ENCODE measurements at regions not wholly inside any gene's neighbourhood (a gene's known extent, or its start where the extent isn't known, plus 50 kb on each side); places are given as distances from the start of the nearest gene placed in this dataset.

GRCh38 chr3:71900057-71900456, 115.1 kb upstream of the PROK2 start:
- Histone ChIP-seq H3K4me3 (ENCODE audit: low read length) (no peak overlapping the region), H3K4me1 (ENCODE audit: control insufficient read depth, insufficient read depth, low read length) (no peaks in the 10 kb centered on the region), H3K36me3 (ENCODE audit: control insufficient read depth, insufficient read depth, low read length) (no peaks in the 10 kb centered on the region), H3K27ac (ENCODE audit: low read length) (no peak overlapping the region), H3K27me3 (ENCODE audit: control insufficient read depth, insufficient read depth, low read length) (peaks cover 5% of the 10 kb centered on the region), H3K9me3 (replicated peaks; ENCODE audit: control insufficient read depth, low read depth, low read length) (no peaks in the 10 kb centered on the region)
- WGBS (ENCODE audit: insufficient coverage) = 100% methylated on average over 1 of the region's 2 CpGs
- DNase-seq = no peak

DNA sequence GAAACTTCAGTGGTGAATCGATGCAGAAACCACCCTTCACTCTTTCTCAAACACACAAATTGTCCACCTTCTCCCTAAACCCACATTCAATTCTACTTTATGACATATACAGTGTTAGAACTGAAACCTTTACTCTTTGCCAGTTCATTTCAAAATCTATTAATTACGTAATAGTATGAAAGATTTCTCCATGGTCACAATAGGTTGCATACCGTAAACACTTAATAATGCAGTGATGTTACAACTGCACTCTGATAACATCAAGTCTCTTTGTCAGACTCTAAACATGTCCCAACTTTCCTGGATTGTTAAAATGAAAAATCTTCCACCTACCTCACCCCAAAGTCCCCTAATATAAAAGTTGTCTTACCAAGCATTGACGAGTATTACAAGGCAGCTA, 111.8 kb upstream of the PROK2 start:
- Histone ChIP-seq H3K9me3 (replicated peaks; ENCODE audit: control insufficient read depth, low read depth, low read length) (no peaks in the 10 kb centered on the region), H3K36me3 (ENCODE audit: control insufficient read depth, insufficient read depth, low read length) (no peaks in the 10 kb centered on the region), H3K4me1 (ENCODE audit: control insufficient read depth, insufficient read depth, low read length) (no peaks in the 10 kb centered on the region), H3K4me3 (ENCODE audit: low read length) (no peak overlapping the region), H3K27ac (ENCODE audit: low read length) (no peak overlapping the region), H3K27me3 (ENCODE audit: control insufficient read depth, insufficient read depth, low read length) (peaks cover 5% of the 10 kb centered on the region)
- 40% methylated on average over 1 of the region's 4 CpGs for WGBS (ENCODE audit: insufficient coverage)
- DNase-seq = no peak

GRCh38 chr3:71893702-71894479, 108.9 kb upstream of the PROK2 start:
- DNase-seq = no peak
- H3K36me3 ChIP-seq (ENCODE audit: control insufficient read depth, insufficient read depth, low read length) = no peaks in the 10 kb centered on the region
- 57% methylated on average over 1 of the region's 6 CpGs for WGBS (ENCODE audit: insufficient coverage)

DNA sequence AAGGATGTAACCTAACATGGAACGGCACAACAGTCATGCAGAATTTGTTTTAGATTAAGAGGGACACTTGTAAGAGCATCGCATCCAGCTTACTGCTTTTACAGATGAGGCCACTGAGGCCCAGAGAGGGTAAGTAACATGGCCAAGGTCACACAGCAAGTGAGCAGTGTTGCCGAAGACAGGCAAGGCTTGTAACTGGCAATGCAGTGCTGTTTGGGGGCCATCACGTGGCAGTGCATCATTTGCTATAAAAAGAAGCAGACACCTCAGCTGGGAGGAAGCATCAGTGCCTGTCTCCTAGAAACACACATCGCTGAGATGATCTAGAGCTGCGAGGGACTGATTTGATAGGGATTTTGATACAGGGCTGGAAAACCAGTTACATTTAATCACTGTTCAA, 108.2 kb upstream of the PROK2 start:
- H3K27me3 ChIP-seq (ENCODE audit: control insufficient read depth, insufficient read depth, low read length) = peaks cover 4% of the 10 kb centered on the region
- H3K36me3 ChIP-seq (ENCODE audit: control insufficient read depth, insufficient read depth, low read length) = no peaks in the 10 kb centered on the region
- H3K4me1 ChIP-seq (ENCODE audit: control insufficient read depth, insufficient read depth, low read length) = no peaks in the 10 kb centered on the region
- no peaks in the 10 kb centered on the region for H3K9me3 ChIP-seq (replicated peaks; ENCODE audit: control insufficient read depth, low read depth, low read length)
- H3K4me3 ChIP-seq (ENCODE audit: low read length) = no peak overlapping the region
- no peak for DNase-seq
- H3K27ac ChIP-seq (ENCODE audit: low read length) = no peak overlapping the region
- WGBS (ENCODE audit: insufficient coverage) = 72% methylated on average over 3 of the region's 6 CpGs

More at GRCh38 chr3:71893702-71894479, 108.9 kb upstream of the PROK2 start:
- Histone ChIP-seq H3K9me3 (replicated peaks; ENCODE audit: control insufficient read depth, low read depth, low read length) (no peaks in the 10 kb centered on the region), H3K4me1 (ENCODE audit: control insufficient read depth, insufficient read depth, low read length) (no peaks in the 10 kb centered on the region), H3K27ac (ENCODE audit: low read length) (no peak overlapping the region), H3K27me3 (ENCODE audit: control insufficient read depth, insufficient read depth, low read length) (peaks cover 7% of the 10 kb centered on the region), H3K4me3 (ENCODE audit: low read length) (no peak overlapping the region)

DNA sequence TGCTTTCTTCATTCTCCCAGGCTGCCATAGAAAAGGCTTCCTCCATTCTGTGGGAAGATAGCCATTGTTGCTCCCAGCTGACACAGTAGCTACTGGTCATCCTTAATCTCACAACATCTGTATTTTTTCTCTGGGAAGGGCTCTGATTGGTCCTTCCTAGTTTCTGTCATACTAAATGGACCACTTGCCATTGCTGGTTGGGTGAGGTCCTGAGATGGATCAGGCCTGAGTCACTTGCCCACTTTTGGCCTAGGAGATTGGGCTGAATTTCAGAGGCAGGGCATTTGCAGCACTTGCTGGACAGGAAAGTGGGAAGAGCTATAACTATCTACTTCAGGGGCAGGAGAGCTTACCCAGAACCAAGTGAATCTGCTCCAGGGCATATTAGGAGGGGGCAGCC, 106.5 kb upstream of the PROK2 start:
- no peaks in the 10 kb centered on the region for H3K9me3 ChIP-seq (replicated peaks; ENCODE audit: control insufficient read depth, low read depth, low read length)
- no peak for DNase-seq
- H3K27me3 ChIP-seq (ENCODE audit: control insufficient read depth, insufficient read depth, low read length) = peaks cover 5% of the 10 kb centered on the region
- H3K36me3 ChIP-seq (ENCODE audit: control insufficient read depth, insufficient read depth, low read length) = no peaks in the 10 kb centered on the region
- no peak overlapping the region for H3K27ac ChIP-seq (ENCODE audit: low read length)
- H3K4me3 ChIP-seq (ENCODE audit: low read length) = no peak overlapping the region
- H3K4me1 ChIP-seq (ENCODE audit: control insufficient read depth, insufficient read depth, low read length) = no peaks in the 10 kb centered on the region

DNA sequence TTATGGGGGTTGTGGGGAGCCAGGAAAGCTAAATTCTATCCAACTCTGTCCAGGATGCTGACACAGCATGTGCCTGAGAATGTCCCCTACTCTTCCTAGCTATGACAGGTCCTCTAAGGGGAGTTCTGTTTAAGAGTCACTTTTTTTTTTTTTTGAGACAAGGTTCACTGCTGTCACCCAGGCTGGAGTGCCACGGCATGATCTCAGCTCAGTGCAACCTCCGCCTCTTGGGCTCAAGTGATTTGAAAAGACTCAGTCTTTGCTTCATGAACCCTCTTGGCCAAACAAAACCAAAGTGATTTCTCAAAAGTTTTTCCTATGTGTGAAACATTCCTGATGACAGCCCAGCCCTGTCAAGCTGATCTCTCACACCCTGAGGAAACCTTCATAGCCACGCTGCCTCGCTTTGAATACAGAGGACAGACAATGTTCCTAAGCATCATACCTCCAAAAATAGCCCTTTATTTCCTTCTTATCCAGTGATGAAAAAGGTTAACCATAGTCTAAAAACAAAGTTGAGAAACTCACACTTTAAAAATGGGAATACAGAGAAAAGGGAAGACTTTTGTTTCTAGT, 105.5 kb upstream of the PROK2 start:
- Histone ChIP-seq H3K27me3 (ENCODE audit: control insufficient read depth, insufficient read depth, low read length) (peaks cover 5% of the 10 kb centered on the region), H3K27ac (ENCODE audit: low read length) (no peak overlapping the region), H3K36me3 (ENCODE audit: control insufficient read depth, insufficient read depth, low read length) (no peaks in the 10 kb centered on the region), H3K9me3 (replicated peaks; ENCODE audit: control insufficient read depth, low read depth, low read length) (no peaks in the 10 kb centered on the region), H3K4me1 (ENCODE audit: control insufficient read depth, insufficient read depth, low read length) (no peaks in the 10 kb centered on the region), H3K4me3 (ENCODE audit: low read length) (no peak overlapping the region)
- WGBS (ENCODE audit: insufficient coverage) = 86% methylated on average over 1 of the region's 4 CpGs
- no peak for DNase-seq

GRCh38 chr3:71887256-71887655, 102.3 kb upstream of the PROK2 start:
- H3K4me1 ChIP-seq (ENCODE audit: control insufficient read depth, insufficient read depth, low read length) = no peaks in the 10 kb centered on the region
- H3K27me3 ChIP-seq (ENCODE audit: control insufficient read depth, insufficient read depth, low read length) = peaks cover 5% of the 10 kb centered on the region
- H3K9me3 ChIP-seq (replicated peaks; ENCODE audit: control insufficient read depth, low read depth, low read length) = no peaks in the 10 kb centered on the region
- no peak overlapping the region for H3K4me3 ChIP-seq (ENCODE audit: low read length)
- WGBS (ENCODE audit: insufficient coverage) = 89% methylated on average over 2 of the region's 2 CpGs
- no peak overlapping the region for H3K27ac ChIP-seq (ENCODE audit: low read length)
- no peaks in the 10 kb centered on the region for H3K36me3 ChIP-seq (ENCODE audit: control insufficient read depth, insufficient read depth, low read length)
- DNase-seq = no peak

- H3K4me1 ChIP-seq (ENCODE audit: control insufficient read depth, insufficient read depth, low read length) = no peaks in the 10 kb centered on the region
- no peaks in the 10 kb centered on the region for H3K9me3 ChIP-seq (replicated peaks; ENCODE audit: control insufficient read depth, low read depth, low read length)
- no peaks in the 10 kb centered on the region for H3K36me3 ChIP-seq (ENCODE audit: control insufficient read depth, insufficient read depth, low read length)
- peak; percentile 73 for DNase-seq
- H3K27me3 ChIP-seq (ENCODE audit: control insufficient read depth, insufficient read depth, low read length) = peaks cover 2% of the 10 kb centered on the region
- H3K27ac ChIP-seq (ENCODE audit: low read length) = no peak overlapping the region
- no peak overlapping the region for H3K4me3 ChIP-seq (ENCODE audit: low read length)
Measured at GRCh38 chr3:71885006-71885405, 100.1 kb upstream of the PROK2 start.

- no peak for DNase-seq
- Histone ChIP-seq H3K27me3 (ENCODE audit: control insufficient read depth, insufficient read depth, low read length) (peaks cover 3% of the 10 kb centered on the region), H3K27ac (ENCODE audit: low read length) (no peak overlapping the region), H3K4me1 (ENCODE audit: control insufficient read depth, insufficient read depth, low read length) (no peaks in the 10 kb centered on the region), H3K36me3 (ENCODE audit: control insufficient read depth, insufficient read depth, low read length) (no peaks in the 10 kb centered on the region), H3K4me3 (ENCODE audit: low read length) (no peak overlapping the region), H3K9me3 (replicated peaks; ENCODE audit: control insufficient read depth, low read depth, low read length) (no peaks in the 10 kb centered on the region)
- WGBS (ENCODE audit: insufficient coverage) = no CpG with 5 or more reads among the region's 2 CpGs
Measured at GRCh38 chr3:71881732-71882131, 96.8 kb upstream of the PROK2 start.

DNA sequence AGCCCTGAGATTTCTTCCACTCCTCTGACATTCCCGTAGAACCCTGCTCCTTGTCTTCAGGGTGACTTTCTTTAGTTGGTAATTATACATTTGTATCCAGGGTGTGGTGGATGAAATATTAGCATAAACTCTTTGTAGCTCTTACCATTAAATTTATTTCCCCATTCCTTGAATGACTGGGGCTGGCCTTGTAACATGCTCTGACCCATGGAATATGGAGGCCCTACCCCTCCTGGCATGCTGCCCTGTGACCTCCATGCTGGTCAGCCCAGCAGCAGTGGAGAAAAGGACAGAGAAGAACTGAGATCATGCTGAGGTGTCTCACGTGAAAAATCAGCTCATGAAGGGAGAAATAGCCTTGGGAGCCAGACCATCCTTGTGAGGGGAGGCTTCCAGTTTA, 96.1 kb upstream of the PROK2 start:
- Histone ChIP-seq H3K4me1 (ENCODE audit: control insufficient read depth, insufficient read depth, low read length) (no peaks in the 10 kb centered on the region), H3K4me3 (ENCODE audit: low read length) (no peak overlapping the region), H3K36me3 (ENCODE audit: control insufficient read depth, insufficient read depth, low read length) (no peaks in the 10 kb centered on the region), H3K27me3 (ENCODE audit: control insufficient read depth, insufficient read depth, low read length) (peaks cover 3% of the 10 kb centered on the region), H3K9me3 (replicated peaks; ENCODE audit: control insufficient read depth, low read depth, low read length) (no peaks in the 10 kb centered on the region), H3K27ac (ENCODE audit: low read length) (no peak overlapping the region)
- no CpG with 5 or more reads among the region's 2 CpGs for WGBS (ENCODE audit: insufficient coverage)
- no peak for DNase-seq

- H3K4me3 ChIP-seq (ENCODE audit: low read length) = no peak overlapping the region
- DNase-seq = no peak
- no peaks in the 10 kb centered on the region for H3K4me1 ChIP-seq (ENCODE audit: control insufficient read depth, insufficient read depth, low read length)
- no peaks in the 10 kb centered on the region for H3K36me3 ChIP-seq (ENCODE audit: control insufficient read depth, insufficient read depth, low read length)
- no peak overlapping the region for H3K27ac ChIP-seq (ENCODE audit: low read length)
- no CpG with 5 or more reads among the region's 9 CpGs for WGBS (ENCODE audit: insufficient coverage)
- peaks cover 3% of the 10 kb centered on the region for H3K27me3 ChIP-seq (ENCODE audit: control insufficient read depth, insufficient read depth, low read length)
- H3K9me3 ChIP-seq (replicated peaks; ENCODE audit: control insufficient read depth, low read depth, low read length) = no peaks in the 10 kb centered on the region
Measured at GRCh38 chr3:71879089-71879488, 94.1 kb upstream of the PROK2 start.

Measured in muscle of leg (tissue), 3 donors.